Thymus (tissue), 11 donors: ENCODE measurements at regions not wholly inside any gene's neighbourhood (a gene's known extent, or its start where the extent isn't known, plus 50 kb on each side); places are given as distances from the start of the nearest gene placed in this dataset.

Source experiments
- DNase-seq, 9 donors: peaks; one replicate each; pipeline ENCODE4 v3.0.0-alpha.2; 2013; ENCODE audit warnings: low spot score in 9 of 9, low read depth in 6 of 9, missing footprints in 1 of 9
- H3K27ac ChIP-seq, 2 donors: one replicate each; pipeline ENCODE4 v1.5.1; 2013; ENCODE audit warnings: control low read depth in 1 of 2, low read depth in 1 of 2, low read length in 1 of 2, mild to moderate bottlenecking in 1 of 2, moderate library complexity in 1 of 2
- H3K27me3 ChIP-seq, 2 donors: one replicate each; pipeline ENCODE4 v1.5.1; 2013; ENCODE audit warnings: low read length in 1 of 2; ENCODE audit not compliant: control insufficient read depth in 2 of 2, insufficient read depth in 1 of 2
- H3K36me3 ChIP-seq, 2 donors: one replicate each; pipeline ENCODE4 v1.5.1; 2013; ENCODE audit warnings: low read length in 1 of 2, mild to moderate bottlenecking in 1 of 2, moderate library complexity in 1 of 2; ENCODE audit not compliant: control insufficient read depth in 2 of 2, insufficient read depth in 2 of 2
- H3K4me1 ChIP-seq, 2 donors: one replicate each; pipeline ENCODE4 v1.5.1; 2013; ENCODE audit warnings: low read length in 2 of 2; ENCODE audit not compliant: control insufficient read depth in 2 of 2, insufficient read depth in 2 of 2
- H3K4me3 ChIP-seq, 2 donors: one replicate each; pipeline ENCODE4 v1.5.1; 2013; ENCODE audit warnings: low read length in 2 of 2, control low read depth in 1 of 2, mild to moderate bottlenecking in 1 of 2
- H3K9me3 ChIP-seq, 2 donors: one replicate each; pipeline ENCODE4 v1.5.1; 2013; ENCODE audit warnings: low read length in 1 of 2, mild to moderate bottlenecking in 1 of 2; ENCODE audit not compliant: control insufficient read depth in 2 of 2, insufficient read depth in 1 of 2
- WGBS: extraction: QIAGEN DNeasy Blood & Tissue Kit; methylation state at CpG from one replicate; pipeline ENCODE4 v1.1.7; 2013; 5-methylcytosine and 5-hydroxymethylcytosine counted together
- donor health status: healthy.

DNA sequence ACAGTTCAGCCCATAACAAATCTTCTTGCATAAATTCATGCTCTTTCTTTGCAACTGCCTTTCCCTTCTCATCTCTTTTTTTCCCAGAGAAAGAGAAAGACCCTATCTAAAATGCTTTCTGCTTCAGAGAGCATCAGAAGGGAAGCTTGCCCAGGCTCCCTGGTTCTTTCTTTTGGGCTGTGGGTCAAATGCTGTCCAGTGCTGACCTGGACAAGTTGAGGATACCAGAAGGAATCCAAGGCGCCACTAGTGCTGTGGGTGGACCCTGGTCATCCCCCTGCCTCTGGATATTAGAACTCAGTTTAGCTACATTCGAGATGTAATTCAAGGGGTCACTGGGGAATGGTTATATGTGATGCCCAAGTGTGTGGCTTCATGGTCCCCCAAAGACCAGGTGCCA is 411.6 kb downstream of the RPS24 start:
- WGBS, result 90% methylated on average over 2 of the region's 2 CpGs
- H3K27ac ChIP-seq, result no peak overlapping the region
- no peaks in the 10 kb centered on the region for H3K36me3 ChIP-seq

DNA sequence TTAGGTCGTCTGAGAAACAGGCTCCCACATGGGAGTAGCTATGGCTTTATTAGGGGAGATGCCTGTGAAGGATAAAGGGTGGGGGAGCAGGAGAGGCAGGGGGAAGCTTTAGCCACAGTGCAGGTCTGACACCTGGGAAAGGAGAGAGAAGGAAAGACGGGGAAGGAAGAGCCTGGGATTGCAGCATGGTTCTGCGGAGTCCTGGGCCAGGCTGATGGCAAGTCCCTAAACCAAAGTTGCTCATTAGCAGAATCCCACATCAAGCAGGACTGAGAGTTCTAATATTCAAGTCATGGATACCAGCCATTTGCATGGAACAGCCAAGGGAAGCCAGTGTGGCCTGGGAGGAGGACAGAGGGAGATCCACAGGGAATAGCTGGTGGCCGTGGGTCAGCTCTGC is 414.8 kb downstream of the RPS24 start:
- Histone ChIP-seq H3K4me1 (no peaks in the 10 kb centered on the region), H3K27me3 (peaks cover 0 to 2% of the 10 kb centered on the region in 2 donors), H3K9me3 (no peaks in the 10 kb centered on the region), H3K27ac (no peak overlapping the region), H3K36me3 (no peaks in the 10 kb centered on the region), H3K4me3 (no peak overlapping the region)
- 91% methylated on average over 4 of the region's 4 CpGs for WGBS
- no peak for DNase-seq

More for the DNA sequence above, 411.6 kb downstream of the RPS24 start:
- Histone ChIP-seq H3K4me3 (no peak overlapping the region), H3K9me3 (no peaks in the 10 kb centered on the region), H3K4me1 (no peaks in the 10 kb centered on the region), H3K27me3 (no peaks in the 10 kb centered on the region)
- no peak for DNase-seq

DNA sequence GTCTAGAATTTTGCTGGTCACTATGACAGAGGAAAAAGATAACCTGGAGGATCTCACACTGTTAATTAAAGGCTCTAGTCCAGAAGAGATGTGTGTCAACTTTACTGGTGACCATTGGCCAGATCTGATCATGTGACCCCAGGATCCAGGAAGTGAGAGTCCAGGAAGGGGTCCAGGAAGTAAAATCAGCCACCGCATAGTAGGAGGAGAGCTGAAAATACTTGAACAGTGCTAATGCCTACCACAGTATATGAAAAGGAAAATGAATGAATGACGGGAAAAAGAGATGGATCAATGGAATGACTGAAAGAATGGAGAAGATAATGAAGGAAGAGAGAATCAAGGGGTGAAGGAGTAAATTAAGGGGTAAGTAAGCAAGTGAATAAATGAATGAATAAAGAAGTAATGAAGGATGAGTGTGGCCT is 415.3 kb downstream of the RPS24 start:
- H3K36me3 ChIP-seq, result no peaks in the 10 kb centered on the region
- peaks cover 0 to 2% of the 10 kb centered on the region in 2 donors for H3K27me3 ChIP-seq
- H3K4me3 ChIP-seq, result no peak overlapping the region
- no peaks in the 10 kb centered on the region for H3K9me3 ChIP-seq
- no peak for DNase-seq
- WGBS, result 98% methylated on average over 2 of the region's 2 CpGs
- H3K4me1 ChIP-seq, result no peaks in the 10 kb centered on the region
- no peak overlapping the region for H3K27ac ChIP-seq

DNA sequence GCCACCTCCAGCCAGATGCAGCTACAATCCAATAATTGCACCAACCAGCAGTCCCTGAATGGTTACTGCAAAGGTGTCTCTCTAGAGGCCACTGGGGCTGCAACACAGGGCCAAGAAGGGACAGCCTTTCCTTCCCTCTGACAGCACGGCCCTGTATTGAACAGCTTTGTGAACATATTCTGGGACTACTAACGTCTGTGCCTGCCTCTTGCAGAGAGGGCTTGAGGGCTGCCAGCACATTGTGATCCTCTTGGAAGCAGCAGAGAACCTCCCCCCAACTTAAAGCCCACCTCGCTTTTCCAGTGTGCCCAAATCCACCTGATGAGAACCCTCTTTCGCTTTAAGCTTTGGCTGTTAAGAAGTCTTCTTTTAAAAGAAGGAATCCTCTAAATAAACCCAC is 415.9 kb downstream of the RPS24 start:
- Histone ChIP-seq H3K27ac (no peak overlapping the region), H3K9me3 (no peaks in the 10 kb centered on the region), H3K4me1 (no peaks in the 10 kb centered on the region), H3K4me3 (no peak overlapping the region), H3K36me3 (no peaks in the 10 kb centered on the region), H3K27me3 (peaks cover 0 to 2% of the 10 kb centered on the region in 2 donors)
- WGBS, result 95% methylated on average over 4 of the region's 4 CpGs
- no peak for DNase-seq

- WGBS, result 99% methylated on average over 3 of the region's 3 CpGs
- DNase-seq, result no peak
- Histone ChIP-seq H3K27me3 (peaks cover 0 to 2% of the 10 kb centered on the region in 2 donors), H3K27ac (no peak overlapping the region), H3K4me3 (no peak overlapping the region), H3K9me3 (no peaks in the 10 kb centered on the region), H3K36me3 (no peaks in the 10 kb centered on the region), H3K4me1 (no peaks in the 10 kb centered on the region)
Measured at GRCh38 chr10:78450239-78450638, 416.6 kb downstream of the RPS24 start.

GRCh38 chr10:78450807-78451485 is 417.3 kb downstream of the RPS24 start:
- DNase-seq, result no peak
- Histone ChIP-seq H3K27ac (no peak overlapping the region), H3K9me3 (no peaks in the 10 kb centered on the region), H3K36me3 (no peaks in the 10 kb centered on the region), H3K27me3 (peaks cover 0 to 2% of the 10 kb centered on the region in 2 donors), H3K4me1 (no peaks in the 10 kb centered on the region), H3K4me3 (no peak overlapping the region)
- 90% methylated on average over 6 of the region's 6 CpGs for WGBS

DNA sequence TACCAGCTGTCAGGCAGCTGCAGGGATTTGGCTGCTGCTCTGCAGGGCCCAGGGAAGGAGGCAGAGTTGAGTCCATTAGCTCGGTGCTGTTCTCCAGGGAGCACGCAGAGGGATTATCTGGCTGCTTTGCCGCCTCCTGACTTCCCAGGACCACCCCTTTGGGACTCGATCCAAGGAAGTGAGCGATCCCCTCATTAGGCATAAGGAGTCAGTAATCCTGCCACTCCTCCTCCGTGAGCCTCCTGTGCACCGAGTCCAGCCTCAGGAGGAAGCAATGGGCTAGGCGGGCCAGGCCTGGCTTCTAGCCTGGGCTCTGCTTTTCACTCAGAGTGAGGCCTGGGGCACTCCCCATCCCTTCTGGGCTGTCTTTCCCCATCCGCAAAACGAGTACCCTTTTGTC is 417.9 kb downstream of the RPS24 start:
- DNase-seq, result no peak
- Histone ChIP-seq H3K9me3 (no peaks in the 10 kb centered on the region), H3K27ac (no peak overlapping the region), H3K36me3 (no peaks in the 10 kb centered on the region), H3K4me1 (no peaks in the 10 kb centered on the region), H3K4me3 (no peak overlapping the region), H3K27me3 (peaks cover 0 to 2% of the 10 kb centered on the region in 2 donors)
- WGBS, result 93% methylated on average over 10 of the region's 10 CpGs

GRCh38 chr10:78454123-78454645 is 420.5 kb downstream of the RPS24 start:
- H3K27me3 ChIP-seq, result peaks cover 0 to 2% of the 10 kb centered on the region in 2 donors
- WGBS, result 89% methylated on average over 7 of the region's 7 CpGs
- H3K9me3 ChIP-seq, result no peaks in the 10 kb centered on the region
- no peak for DNase-seq
- H3K4me1 ChIP-seq, result no peaks in the 10 kb centered on the region
- H3K4me3 ChIP-seq, result no peak overlapping the region
- H3K36me3 ChIP-seq, result no peaks in the 10 kb centered on the region
- no peak overlapping the region for H3K27ac ChIP-seq

GRCh38 chr10:78455236-78455635 is 421.6 kb downstream of the RPS24 start:
- Histone ChIP-seq H3K27ac (no peak overlapping the region), H3K27me3 (peaks cover 0 to 2% of the 10 kb centered on the region in 2 donors), H3K36me3 (no peaks in the 10 kb centered on the region), H3K9me3 (no peaks in the 10 kb centered on the region), H3K4me3 (no peak overlapping the region), H3K4me1 (no peaks in the 10 kb centered on the region)
- WGBS, result 95% methylated on average over 8 of the region's 8 CpGs
- no peak for DNase-seq
